ENCODE measurements at regions not wholly inside any gene's neighbourhood (a gene's known extent, or its start where the extent isn't known, plus 50 kb on each side); places are given as distances from the start of the nearest gene placed in this dataset.

DNA sequence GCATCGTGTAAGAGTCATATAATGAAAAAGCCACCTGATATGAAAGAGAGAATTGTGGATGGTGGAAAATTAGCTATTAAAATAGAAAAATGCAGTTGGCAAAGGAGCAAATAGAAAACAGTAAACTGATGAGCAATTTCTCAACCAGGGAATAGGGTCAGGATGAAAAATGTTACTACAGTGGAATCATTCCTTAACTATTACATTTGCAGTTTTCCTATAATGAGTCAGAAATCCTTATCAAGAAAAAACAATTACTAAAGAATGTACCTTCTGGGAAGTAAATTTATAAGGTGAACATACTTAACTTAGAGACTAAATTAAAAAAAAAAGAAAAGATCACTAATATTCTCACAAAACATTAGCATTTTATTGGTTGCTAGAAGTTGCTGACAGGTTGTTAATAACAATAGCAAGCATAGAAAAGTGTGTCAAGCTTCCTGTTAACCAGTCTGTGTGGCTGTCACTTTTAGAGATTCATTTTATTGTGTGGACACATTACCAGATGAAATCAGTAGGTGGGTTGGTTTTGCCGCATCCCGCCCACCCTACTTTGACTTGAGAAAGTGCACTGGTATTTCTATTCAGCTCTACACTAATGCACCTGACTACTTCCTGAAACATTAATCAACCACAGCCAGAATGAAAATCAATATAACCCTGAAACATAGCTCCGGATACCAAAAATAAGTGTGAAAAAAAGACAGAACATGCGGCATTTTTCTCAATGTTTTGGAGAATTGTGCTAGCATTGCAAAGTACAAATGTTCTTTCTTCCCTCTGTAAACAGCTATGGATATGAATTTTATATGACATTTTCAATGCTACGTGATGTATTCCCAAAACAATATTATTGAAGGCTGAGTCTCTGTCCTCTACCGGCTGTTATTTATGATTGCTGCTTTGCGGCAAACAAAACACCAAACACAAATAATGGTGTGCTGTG is 576.7 kb downstream of the SLC16A7 start:
- DNase-seq (ENCODE audit: low spot score in 2 of 2): no peak
- WGBS, 2 donors: 57 to 60% methylated on average over 8 of the region's 8 CpGs
- intact Hi-C loops (cut with DNase I; ENCODE audit: low total_unique reads): loop anchor here (10.0 kb wide), 1 partner anchor 278 kb away; no protein-coding TSS in a partner anchor
- H3K4me3 ChIP-seq (ENCODE audit: low read depth, poor library complexity, severe bottlenecking): no peak overlapping the region
- no peak for TF ChIP-seq POLR2A (IDR thresholded peaks at IDR 0.05)
- TF ChIP-seq, protein P1, sequence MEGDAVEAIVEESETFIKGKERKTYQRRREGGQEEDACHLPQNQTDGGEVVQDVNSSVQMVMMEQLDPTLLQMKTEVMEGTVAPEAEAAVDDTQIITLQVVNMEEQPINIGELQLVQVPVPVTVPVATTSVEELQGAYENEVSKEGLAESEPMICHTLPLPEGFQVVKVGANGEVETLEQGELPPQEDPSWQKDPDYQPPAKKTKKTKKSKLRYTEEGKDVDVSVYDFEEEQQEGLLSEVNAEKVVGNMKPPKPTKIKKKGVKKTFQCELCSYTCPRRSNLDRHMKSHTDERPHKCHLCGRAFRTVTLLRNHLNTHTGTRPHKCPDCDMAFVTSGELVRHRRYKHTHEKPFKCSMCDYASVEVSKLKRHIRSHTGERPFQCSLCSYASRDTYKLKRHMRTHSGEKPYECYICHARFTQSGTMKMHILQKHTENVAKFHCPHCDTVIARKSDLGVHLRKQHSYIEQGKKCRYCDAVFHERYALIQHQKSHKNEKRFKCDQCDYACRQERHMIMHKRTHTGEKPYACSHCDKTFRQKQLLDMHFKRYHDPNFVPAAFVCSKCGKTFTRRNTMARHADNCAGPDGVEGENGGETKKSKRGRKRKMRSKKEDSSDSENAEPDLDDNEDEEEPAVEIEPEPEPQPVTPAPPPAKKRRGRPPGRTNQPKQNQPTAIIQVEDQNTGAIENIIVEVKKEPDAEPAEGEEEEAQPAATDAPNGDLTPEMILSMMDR (IDR thresholded peaks at IDR 0.05): no peak

DNA sequence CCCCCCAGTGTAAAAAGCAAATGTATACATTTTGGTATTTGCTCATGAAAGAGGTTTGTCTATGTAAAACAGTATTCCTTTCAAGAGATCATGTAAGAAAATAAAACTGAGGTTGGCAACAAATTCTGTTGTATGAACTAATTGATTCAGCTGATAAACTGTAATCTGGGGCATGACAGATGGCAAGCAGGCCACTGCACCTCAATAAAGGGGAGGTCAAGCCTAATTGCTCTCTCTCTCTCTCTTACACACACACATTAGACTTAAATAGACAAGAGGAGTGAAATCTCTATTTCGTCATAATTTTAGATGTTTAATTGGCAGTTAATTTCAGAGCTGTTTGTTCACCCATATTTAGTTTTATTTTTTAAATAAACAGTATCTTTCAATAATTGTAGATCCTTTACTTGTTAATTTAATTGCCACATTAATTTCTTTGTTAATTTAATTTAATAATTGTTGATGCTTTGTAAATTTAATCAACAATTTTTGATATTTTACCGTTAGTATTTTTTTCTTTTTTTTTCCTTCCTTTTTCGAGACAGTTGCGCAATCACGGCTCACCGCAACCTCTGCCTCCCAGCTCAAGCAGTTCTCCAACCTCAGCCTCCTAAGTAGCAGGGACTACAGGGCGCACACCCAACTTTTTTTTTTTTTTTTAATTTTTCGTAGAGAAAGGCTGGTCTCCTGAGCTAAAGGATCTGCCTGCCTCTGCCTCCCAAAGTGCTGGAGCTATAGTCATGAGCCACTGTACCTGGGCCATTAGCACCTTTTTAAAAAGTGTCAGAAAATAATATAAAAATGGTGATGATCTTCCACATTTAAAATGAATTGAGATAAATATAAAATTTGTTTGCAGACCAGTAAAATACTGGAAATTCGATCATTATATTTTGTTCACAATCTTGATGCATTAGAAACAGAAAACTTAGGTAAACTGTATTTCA is 577.7 kb downstream of the SLC16A7 start:
- WGBS, 2 donors: 89 to 91% methylated on average over 9 of the region's 9 CpGs
- intact Hi-C loops (cut with DNase I; ENCODE audit: low total_unique reads): loop anchor here (10.0 kb wide), 1 partner anchor 279 kb away; no protein-coding TSS in a partner anchor
- no peak overlapping the region for H3K4me3 ChIP-seq (ENCODE audit: low read depth, poor library complexity, severe bottlenecking)
- DNase-seq (ENCODE audit: low spot score in 2 of 2): no peak
- TF ChIP-seq POLR2A (IDR thresholded peaks at IDR 0.05): no peak
- TF ChIP-seq, protein P1 (IDR thresholded peaks at IDR 0.05): no peak

DNA sequence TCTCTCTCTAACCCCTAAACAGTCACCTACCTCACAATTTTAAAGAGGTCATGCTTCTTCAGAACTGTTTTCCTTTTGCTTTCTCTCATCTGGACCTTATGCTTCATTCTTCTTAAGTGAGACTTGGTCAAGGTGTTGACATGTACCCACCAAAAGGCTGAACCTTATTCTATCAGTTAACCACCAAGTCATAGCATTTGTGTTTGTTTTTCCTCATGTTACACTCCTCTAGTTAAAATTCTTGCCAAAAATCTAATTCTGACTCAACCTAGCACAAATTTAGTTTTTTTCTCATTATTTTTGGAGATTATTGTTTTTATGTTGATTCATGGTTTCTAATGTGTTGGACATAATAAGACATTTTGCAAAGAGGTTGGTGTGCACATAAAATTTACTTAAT is 578.6 kb downstream of the SLC16A7 start:
- intact Hi-C loops (cut with DNase I; ENCODE audit: low total_unique reads): loop anchor here (10.0 kb wide), 1 partner anchor 280 kb away; no protein-coding TSS in a partner anchor
- DNase-seq (ENCODE audit: low spot score in 2 of 2): no peak
- TF ChIP-seq, protein P1 (IDR thresholded peaks at IDR 0.05): no peak
- TF ChIP-seq POLR2A (IDR thresholded peaks at IDR 0.05): no peak
- H3K4me3 ChIP-seq (ENCODE audit: low read depth, poor library complexity, severe bottlenecking): no peak overlapping the region

DNA sequence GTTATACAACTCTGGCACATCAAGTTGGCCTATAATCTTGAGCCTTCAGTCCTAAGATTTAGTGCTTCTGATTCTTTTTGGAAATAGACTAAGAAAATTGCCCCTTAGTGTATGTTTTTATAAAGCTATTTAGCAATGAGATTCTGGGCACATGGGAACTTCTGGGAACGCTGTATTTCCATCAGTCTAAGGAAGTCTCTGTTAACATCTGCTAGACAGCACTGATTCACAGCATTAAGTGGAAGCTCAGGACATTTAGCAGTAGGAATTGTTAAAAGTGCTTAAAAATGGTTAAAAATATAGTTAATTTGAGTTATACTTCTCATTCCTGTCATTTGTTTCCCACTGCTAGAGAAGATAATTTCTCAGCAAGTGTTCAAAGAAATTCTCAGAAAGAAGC is 579.1 kb downstream of the SLC16A7 start:
- no peak for DNase-seq (ENCODE audit: low spot score in 2 of 2)
- WGBS, 2 donors: 0% methylated on average over 1 of the region's 1 CpG
- no peak for TF ChIP-seq POLR2A (IDR thresholded peaks at IDR 0.05)
- TF ChIP-seq, protein P1 (IDR thresholded peaks at IDR 0.05): no peak
- intact Hi-C loops (cut with DNase I; ENCODE audit: low total_unique reads): loop anchor here (10.0 kb wide), 1 partner anchor 280 kb away; no protein-coding TSS in a partner anchor
- H3K4me3 ChIP-seq (ENCODE audit: low read depth, poor library complexity, severe bottlenecking): no peak overlapping the region

DNA sequence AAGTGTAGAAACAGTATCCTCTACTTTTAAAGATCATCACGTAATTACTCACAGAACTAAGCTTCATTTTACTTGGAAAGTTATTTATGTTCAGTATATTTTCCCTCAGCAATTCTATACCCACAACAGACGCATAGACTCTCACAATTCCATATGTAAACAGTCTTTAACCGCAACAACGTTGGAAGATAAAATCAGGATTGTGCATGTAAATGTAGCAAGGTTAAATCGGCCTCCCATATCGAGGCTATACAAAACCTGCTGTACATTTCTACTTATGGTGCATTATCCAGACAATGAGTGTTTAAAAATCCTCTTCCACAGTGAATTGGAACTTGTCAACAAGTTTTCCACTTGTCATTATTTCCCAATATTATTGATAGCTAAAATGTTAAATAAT is 581.1 kb downstream of the SLC16A7 start:
- DNase-seq (ENCODE audit: low spot score in 2 of 2): no peak
- intact Hi-C loops (cut with DNase I; ENCODE audit: low total_unique reads): loop anchor here (10.0 kb wide), 1 partner anchor 282 kb away; no protein-coding TSS in a partner anchor
- TF ChIP-seq, protein P1 (IDR thresholded peaks at IDR 0.05): no peak
- 84 to 85% methylated on average over 6 of the region's 6 CpGs for WGBS, 2 donors
- H3K4me3 ChIP-seq (ENCODE audit: low read depth, poor library complexity, severe bottlenecking): no peak overlapping the region
